ENCODE measurements at regions not wholly inside any gene's neighbourhood (a gene's known extent, or its start where the extent isn't known, plus 50 kb on each side); places are given as distances from the start of the nearest gene placed in this dataset.

DNA sequence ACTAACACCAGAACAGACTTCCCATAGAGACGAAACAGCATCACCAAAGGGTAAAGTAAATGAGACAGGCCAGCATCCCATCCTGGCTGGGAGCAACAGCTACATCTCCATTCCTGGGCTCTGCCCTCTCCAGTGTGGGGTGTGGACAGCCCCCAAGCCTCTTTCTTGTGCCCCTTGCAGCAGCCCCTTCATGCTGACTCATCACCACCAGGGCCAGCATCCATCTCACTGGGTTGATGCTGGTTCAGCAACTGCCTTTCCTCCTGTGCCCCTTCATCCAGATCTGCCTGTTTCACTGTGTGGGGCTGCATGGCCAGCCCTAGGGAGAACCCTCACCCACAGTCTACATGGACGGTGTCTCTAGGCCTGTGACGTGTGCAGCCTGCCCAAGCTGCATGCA, 569.1 kb upstream of the TBX3 start:
- Mint-ChIP-seq H3K9me3 (peaks cover 0 to 11% (median 7%) of the 10 kb centered on the region in 3 donors), H3K27ac (no peak overlapping the region), H3K4me3 (no peak overlapping the region), H3K36me3 (no peaks in the 10 kb centered on the region), H3K27me3 (no peaks in the 10 kb centered on the region), H3K4me1 (no peaks in the 10 kb centered on the region)
- no peak for ATAC-seq (replicated peaks in 1 of 4)
- no peak overlapping the region for H3K27ac ChIP-seq (ENCODE audit: low read length)
- WGBS (ENCODE audit: insufficient coverage): 57% methylated on average over 1 of the region's 3 CpGs
- H3K9me3 ChIP-seq: no peaks in the 10 kb centered on the region
- CTCF ChIA-PET: no interaction called here
- no peak overlapping the region for H3K4me3 ChIP-seq (ENCODE audit: control insufficient read depth in 1 of 2, extremely low read depth in 1 of 2, low read length in 1 of 2)
- no peak for DNase-seq
- no peaks in the 10 kb centered on the region for H3K27me3 ChIP-seq (replicated peaks in 1 of 2; ENCODE audit: control insufficient read depth in 2 of 2, extremely low read depth in 1 of 2, insufficient read depth in 2 of 2, low read length in 1 of 2)
- H3K36me3 ChIP-seq (ENCODE audit: control insufficient read depth in 2 of 2, extremely low read depth in 1 of 2, insufficient read depth in 1 of 2, low read length in 1 of 2): no peaks in the 10 kb centered on the region
- H3K4me1 ChIP-seq (ENCODE audit: control insufficient read depth in 1 of 2, extremely low read depth in 1 of 2, insufficient read depth in 2 of 2, low read length in 2 of 2): no peaks in the 10 kb centered on the region
- POLR2A ChIA-PET: no interaction called here

DNA sequence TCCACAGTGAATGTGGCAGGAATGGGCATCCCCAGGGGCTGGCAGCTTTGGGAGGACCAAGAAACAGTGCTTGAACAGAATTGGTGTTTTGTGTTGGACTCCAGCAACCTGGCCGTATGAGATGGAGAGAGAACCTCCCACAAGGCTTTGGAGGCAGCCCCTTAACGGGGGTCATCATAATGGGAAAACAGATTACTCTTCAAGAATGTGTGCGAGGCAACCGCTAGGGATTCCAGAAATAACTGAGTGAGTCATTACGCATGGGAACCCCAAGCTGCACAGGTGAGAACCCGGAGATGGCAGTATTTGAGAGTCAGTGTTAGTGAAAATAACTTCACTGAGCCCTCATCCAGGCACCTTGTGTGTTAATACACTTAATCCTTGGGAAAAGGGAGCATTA, 567.8 kb upstream of the TBX3 start:
- peaks cover 0 to 7% (median 7%) of the 10 kb centered on the region in 3 donors for H3K9me3 Mint-ChIP-seq
- H3K36me3 ChIP-seq (ENCODE audit: control insufficient read depth in 2 of 2, extremely low read depth in 1 of 2, insufficient read depth in 1 of 2, low read length in 1 of 2): no peaks in the 10 kb centered on the region
- ATAC-seq (replicated peaks in 1 of 4): no peak
- ChIA-PET CTCF (no interaction called here), POLR2A (no interaction called here)
- DNase-seq: no peak
- no peaks in the 10 kb centered on the region for H3K27me3 Mint-ChIP-seq
- H3K4me1 Mint-ChIP-seq: no peaks in the 10 kb centered on the region
- 71% methylated on average over 1 of the region's 6 CpGs for WGBS (ENCODE audit: insufficient coverage)
- H3K36me3 Mint-ChIP-seq: no peaks in the 10 kb centered on the region
- no peak overlapping the region for H3K27ac Mint-ChIP-seq
- H3K27ac ChIP-seq (ENCODE audit: low read length): no peak overlapping the region
- H3K4me1 ChIP-seq (ENCODE audit: control insufficient read depth in 1 of 2, extremely low read depth in 1 of 2, insufficient read depth in 2 of 2, low read length in 2 of 2): no peaks in the 10 kb centered on the region
- no peak overlapping the region for H3K4me3 Mint-ChIP-seq
- H3K27me3 ChIP-seq (replicated peaks in 1 of 2; ENCODE audit: control insufficient read depth in 2 of 2, extremely low read depth in 1 of 2, insufficient read depth in 2 of 2, low read length in 1 of 2): no peaks in the 10 kb centered on the region
- H3K9me3 ChIP-seq: no peaks in the 10 kb centered on the region
- no peak overlapping the region for H3K4me3 ChIP-seq (ENCODE audit: control insufficient read depth in 1 of 2, extremely low read depth in 1 of 2, low read length in 1 of 2)

- H3K4me1 Mint-ChIP-seq: no peaks in the 10 kb centered on the region
- no peaks in the 10 kb centered on the region for H3K27me3 Mint-ChIP-seq
- H3K27ac Mint-ChIP-seq: no peak overlapping the region
- H3K9me3 ChIP-seq: no peaks in the 10 kb centered on the region
- no peaks in the 10 kb centered on the region for H3K36me3 ChIP-seq (ENCODE audit: control insufficient read depth in 2 of 2, extremely low read depth in 1 of 2, insufficient read depth in 1 of 2, low read length in 1 of 2)
- CTCF ChIA-PET: no interaction called here
- POLR2A ChIA-PET: no interaction called here
- H3K27me3 ChIP-seq (replicated peaks in 1 of 2; ENCODE audit: control insufficient read depth in 2 of 2, extremely low read depth in 1 of 2, insufficient read depth in 2 of 2, low read length in 1 of 2): no peaks in the 10 kb centered on the region
- H3K27ac ChIP-seq (ENCODE audit: low read length): no peak overlapping the region
- peaks cover 0 to 7% (median 7%) of the 10 kb centered on the region in 3 donors for H3K9me3 Mint-ChIP-seq
- H3K36me3 Mint-ChIP-seq: no peaks in the 10 kb centered on the region
- WGBS (ENCODE audit: insufficient coverage): no CpG with 5 or more reads among the region's 3 CpGs
- ATAC-seq (replicated peaks in 1 of 4) (no peak), DNase-seq (no peak)
- no peak overlapping the region for H3K4me3 ChIP-seq (ENCODE audit: control insufficient read depth in 1 of 2, extremely low read depth in 1 of 2, low read length in 1 of 2)
- no peak overlapping the region for H3K4me3 Mint-ChIP-seq
- H3K4me1 ChIP-seq (ENCODE audit: control insufficient read depth in 1 of 2, extremely low read depth in 1 of 2, insufficient read depth in 2 of 2, low read length in 2 of 2): no peaks in the 10 kb centered on the region
These were observed 565.8 kb upstream of the TBX3 start for GRCh38 chr12:115249671-115250278.

DNA sequence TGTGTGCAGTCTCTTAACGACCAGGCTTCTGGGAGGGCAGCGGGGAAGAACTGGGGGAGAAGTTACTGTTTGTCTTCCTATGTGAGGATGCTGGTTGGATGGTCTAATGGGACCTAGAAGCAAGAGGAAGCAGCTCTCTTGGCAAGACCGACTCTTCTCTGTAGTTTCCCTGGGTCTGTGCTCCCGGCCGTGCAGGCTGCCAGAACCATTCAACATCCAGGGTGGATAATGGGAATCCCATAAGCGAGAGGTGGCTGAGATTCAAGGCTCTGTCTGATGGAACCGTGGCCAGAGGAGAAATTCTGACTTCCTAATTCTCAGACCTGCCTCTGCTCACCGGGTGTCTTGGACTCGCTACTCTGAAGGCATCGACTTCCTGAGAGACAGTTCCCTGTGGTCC, 561.0 kb upstream of the TBX3 start:
- Histone ChIP-seq H3K27me3 (replicated peaks in 1 of 2; ENCODE audit: control insufficient read depth in 2 of 2, extremely low read depth in 1 of 2, insufficient read depth in 2 of 2, low read length in 1 of 2) (no peaks in the 10 kb centered on the region), H3K27ac (ENCODE audit: low read length) (no peak overlapping the region), H3K9me3 (no peaks in the 10 kb centered on the region), H3K4me1 (ENCODE audit: control insufficient read depth in 1 of 2, extremely low read depth in 1 of 2, insufficient read depth in 2 of 2, low read length in 2 of 2) (no peaks in the 10 kb centered on the region), H3K36me3 (ENCODE audit: control insufficient read depth in 2 of 2, extremely low read depth in 1 of 2, insufficient read depth in 1 of 2, low read length in 1 of 2) (no peaks in the 10 kb centered on the region), H3K4me3 (ENCODE audit: control insufficient read depth in 1 of 2, extremely low read depth in 1 of 2, low read length in 1 of 2) (no peak overlapping the region)
- H3K4me1 Mint-ChIP-seq: no peaks in the 10 kb centered on the region
- no peak overlapping the region for H3K4me3 Mint-ChIP-seq
- H3K9me3 Mint-ChIP-seq: peaks cover 0 to under 1% (median under 1%) of the 10 kb centered on the region in 3 donors
- DNase-seq (no peak), ATAC-seq (replicated peaks in 1 of 4) (no peak)
- CTCF ChIA-PET: no interaction called here
- WGBS (ENCODE audit: insufficient coverage): 85% methylated on average over 4 of the region's 10 CpGs
- H3K27ac Mint-ChIP-seq: no peak overlapping the region
- H3K36me3 Mint-ChIP-seq: no peaks in the 10 kb centered on the region
- H3K27me3 Mint-ChIP-seq: peaks cover 0 to 6% of the 10 kb centered on the region in 2 donors
- POLR2A ChIA-PET: no interaction called here

DNA sequence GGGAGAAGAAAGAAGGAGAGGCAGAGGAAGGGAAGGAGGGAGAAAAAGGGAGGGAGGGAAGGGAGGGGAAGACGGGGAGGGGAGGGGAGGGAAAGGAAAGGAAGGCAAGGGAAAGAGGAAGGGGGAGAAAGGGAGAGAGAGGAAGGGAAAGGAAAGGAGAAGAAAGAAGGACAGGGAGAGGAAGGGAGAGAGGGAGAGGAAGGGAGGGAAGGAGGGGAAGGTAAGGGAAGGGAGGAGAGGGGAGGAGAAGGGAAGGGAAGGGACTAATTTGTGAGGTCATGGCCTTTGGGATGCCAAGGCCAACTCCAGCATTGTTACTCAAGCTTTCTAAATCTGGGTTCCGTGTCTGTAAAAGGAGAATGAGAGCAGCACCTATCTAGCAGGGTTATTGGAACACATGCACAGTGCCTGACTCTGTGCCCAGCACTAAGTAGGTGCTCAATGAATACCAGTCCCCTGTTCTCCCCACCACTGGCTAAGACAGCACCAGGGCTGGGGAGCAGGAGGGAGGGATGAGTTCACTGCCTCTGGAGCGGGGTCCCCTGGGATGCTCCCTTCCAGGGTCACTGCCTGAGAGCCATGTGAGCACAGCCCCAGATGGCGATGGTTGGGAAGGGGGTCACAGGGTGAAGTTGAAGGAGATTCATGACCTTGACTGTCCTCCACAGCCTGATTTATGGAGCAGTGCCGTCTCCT, 560.1 kb upstream of the TBX3 start:
- H3K9me3 Mint-ChIP-seq: peaks cover 0 to 10% (median 6%) of the 10 kb centered on the region in 3 donors
- no peaks in the 10 kb centered on the region for H3K36me3 ChIP-seq (ENCODE audit: control insufficient read depth in 2 of 2, extremely low read depth in 1 of 2, insufficient read depth in 1 of 2, low read length in 1 of 2)
- no peaks in the 10 kb centered on the region for H3K36me3 Mint-ChIP-seq
- peaks cover 0 to 6% of the 10 kb centered on the region in 2 donors for H3K27me3 Mint-ChIP-seq
- no peaks in the 10 kb centered on the region for H3K27me3 ChIP-seq (replicated peaks in 1 of 2; ENCODE audit: control insufficient read depth in 2 of 2, extremely low read depth in 1 of 2, insufficient read depth in 2 of 2, low read length in 1 of 2)
- H3K4me1 Mint-ChIP-seq: no peaks in the 10 kb centered on the region
- no peaks in the 10 kb centered on the region for H3K4me1 ChIP-seq (ENCODE audit: control insufficient read depth in 1 of 2, extremely low read depth in 1 of 2, insufficient read depth in 2 of 2, low read length in 2 of 2)
- CTCF ChIA-PET: no interaction called here
- H3K27ac Mint-ChIP-seq: no peak overlapping the region
- no peak overlapping the region for H3K4me3 ChIP-seq (ENCODE audit: control insufficient read depth in 1 of 2, extremely low read depth in 1 of 2, low read length in 1 of 2)
- no peaks in the 10 kb centered on the region for H3K9me3 ChIP-seq
- DNase-seq: no peak
- H3K4me3 Mint-ChIP-seq: no peak overlapping the region
- WGBS (ENCODE audit: insufficient coverage): 73% methylated on average over 5 of the region's 5 CpGs
- ATAC-seq (replicated peaks in 1 of 4): no peak
- POLR2A ChIA-PET: no interaction called here
- no peak overlapping the region for H3K27ac ChIP-seq (ENCODE audit: low read length)

DNA sequence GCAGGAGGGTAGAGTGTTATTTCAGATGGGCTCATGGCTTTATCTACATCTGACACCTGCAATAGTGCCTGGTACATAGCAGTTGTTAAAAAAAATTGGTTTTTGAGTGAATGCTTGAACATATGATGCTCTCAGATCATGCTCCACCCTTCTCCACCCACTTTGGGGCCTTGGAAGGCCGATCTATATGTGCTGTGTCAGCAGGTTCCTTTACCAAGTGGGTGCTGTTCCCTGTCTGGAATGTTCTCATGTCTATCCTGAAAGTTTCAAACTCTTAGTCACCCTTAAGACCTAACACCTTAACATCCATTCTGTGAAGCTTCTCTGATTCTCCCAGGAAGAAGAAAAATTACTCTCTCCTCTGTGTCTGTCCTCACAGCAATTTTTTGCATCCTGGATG, 556.3 kb upstream of the TBX3 start:
- no peaks in the 10 kb centered on the region for H3K27me3 ChIP-seq (replicated peaks in 1 of 2; ENCODE audit: control insufficient read depth in 2 of 2, extremely low read depth in 1 of 2, insufficient read depth in 2 of 2, low read length in 1 of 2)
- H3K9me3 ChIP-seq: no peaks in the 10 kb centered on the region
- no peak for ATAC-seq (replicated peaks in 1 of 4)
- no peaks in the 10 kb centered on the region for H3K36me3 Mint-ChIP-seq
- H3K36me3 ChIP-seq (ENCODE audit: control insufficient read depth in 2 of 2, extremely low read depth in 1 of 2, insufficient read depth in 1 of 2, low read length in 1 of 2): no peaks in the 10 kb centered on the region
- POLR2A ChIA-PET: no interaction called here
- H3K27me3 Mint-ChIP-seq: peaks cover 0 to 6% of the 10 kb centered on the region in 2 donors
- no peak for DNase-seq
- no CpG with 5 or more reads among the region's 1 CpG for WGBS (ENCODE audit: insufficient coverage)
- no peak overlapping the region for H3K27ac Mint-ChIP-seq
- H3K4me3 ChIP-seq (ENCODE audit: control insufficient read depth in 1 of 2, extremely low read depth in 1 of 2, low read length in 1 of 2): no peak overlapping the region
- H3K4me1 ChIP-seq (ENCODE audit: control insufficient read depth in 1 of 2, extremely low read depth in 1 of 2, insufficient read depth in 2 of 2, low read length in 2 of 2): no peaks in the 10 kb centered on the region
- H3K4me3 Mint-ChIP-seq: no peak overlapping the region
- H3K4me1 Mint-ChIP-seq: no peaks in the 10 kb centered on the region
- CTCF ChIA-PET: no interaction called here
- peaks cover 0 to 16% (median 14%) of the 10 kb centered on the region in 3 donors for H3K9me3 Mint-ChIP-seq
- no peak overlapping the region for H3K27ac ChIP-seq (ENCODE audit: low read length)
